Kidney (tissue), 13 donors: ENCODE measurements at regions not wholly inside any gene's neighbourhood (a gene's known extent, or its start where the extent isn't known, plus 50 kb on each side); places are given as distances from the start of the nearest gene placed in this dataset.

Source experiments
- DNase-seq, 5 donors: peaks; one replicate each; pipeline ENCODE4 v3.0.0-alpha.2; 2013 to 2020
- FAIRE-seq: peaks from 2 replicates; lab custom pipeline; 2012; peaks lifted over from hg19 to GRCh38; lab: Jason Lieb, UNC
- H3K27ac ChIP-seq, 2 donors: one replicate each; pipeline ENCODE4 v1.7.0; 2013; ENCODE audit warnings: low read depth in 2 of 2, low read length in 2 of 2, inconsistent platforms in 1 of 2
- H3K27me3 ChIP-seq: one replicate; pipeline ENCODE4 v1.7.1; 2013; ENCODE audit warnings: low read length, inconsistent platforms; ENCODE audit not compliant: control insufficient read depth, insufficient read depth
- H3K36me3 ChIP-seq, 3 donors: one replicate each; pipeline versions ENCODE4 v1.7.0 to v1.7.1; 2013; ENCODE audit warnings: low read length in 3 of 3, control low read depth in 1 of 3, inconsistent platforms in 1 of 3; ENCODE audit not compliant: insufficient read depth in 3 of 3, control insufficient read depth in 2 of 3
- H3K4me1 ChIP-seq, 3 donors: one replicate each; pipeline versions ENCODE4 v1.7.0 to v1.7.1; 2013; ENCODE audit warnings: low read length in 3 of 3, inconsistent platforms in 1 of 3, low read depth in 1 of 3; ENCODE audit not compliant: control insufficient read depth in 2 of 3, insufficient read depth in 2 of 3
- H3K4me3 ChIP-seq, 3 donors: one replicate each; pipeline versions ENCODE4 v1.7.0 to v1.8.1; 2013; ENCODE audit warnings: low read length in 3 of 3, control low read depth in 1 of 3, inconsistent platforms in 1 of 3
- H3K9ac ChIP-seq, 3 donors: one replicate each; pipeline versions ENCODE4 v1.7.0 to v1.7.1; 2013; ENCODE audit warnings: low read length in 3 of 3, control low read depth in 1 of 3, inconsistent platforms in 1 of 3
- H3K9me3 ChIP-seq, 3 donors: one replicate each; pipeline versions ENCODE4 v1.7.0 to v1.7.1; 2013; ENCODE audit warnings: low read length in 3 of 3, control low read depth in 1 of 3, inconsistent platforms in 1 of 3; ENCODE audit not compliant: control insufficient read depth in 2 of 3, insufficient read depth in 1 of 3
- CTCF ChIP-seq: IDR thresholded peaks from 3 replicates; pipeline ENCODE4 v1.5.1; 2012; ENCODE audit warnings: mild to moderate bottlenecking, moderate library complexity, borderline replicate concordance; ENCODE audit not compliant: insufficient read depth; ENCODE audit errors: extremely low read depth
- intact Hi-C: fragments of 100-400 bp; cut with DNase I; formaldehyde crosslinking; loops from one replicate; pipeline ENCODE4 v1.11.1; 2022
- donor health status: control.
- donor health status: control.
- donor health status: control.
- donor health status: control.
- donor health status: control.
- donor health status: DM: yes; HTN: yes; CAD: no.
- donor health status: Normal renal cell carcinoma (clear cell type).

- H3K27me3 ChIP-seq: no peaks in the 10 kb centered on the region
- H3K36me3 ChIP-seq: no peaks in the 10 kb centered on the region
- DNase-seq (no peak), FAIRE-seq (no peak)
- H3K4me3 ChIP-seq: no peak overlapping the region
- H3K4me1 ChIP-seq: no peaks in the 10 kb centered on the region
- H3K9ac ChIP-seq: no peak overlapping the region
- intact Hi-C loops: no loop called here
- peaks cover 0 to 6% (median 2%) of the 10 kb centered on the region in 3 donors for H3K9me3 ChIP-seq
- no peak overlapping the region for H3K27ac ChIP-seq
- no peak for TF ChIP-seq CTCF
Measured at GRCh38 chr6:4448841-4449240, 313.5 kb upstream of the ECI2 start.

- no peak for FAIRE-seq
Measured at GRCh38 chr6:4447639-4448330, 312.4 kb upstream of the ECI2 start.

GRCh38 chr6:4446982-4447381 is 311.6 kb upstream of the ECI2 start:
- no peak overlapping the region for H3K27ac ChIP-seq
- H3K36me3 ChIP-seq: no peaks in the 10 kb centered on the region
- FAIRE-seq (no peak), DNase-seq (no peak)
- peaks cover 0 to 10% (median under 1%) of the 10 kb centered on the region in 3 donors for H3K9me3 ChIP-seq
- TF ChIP-seq CTCF: no peak
- H3K4me3 ChIP-seq: no peak overlapping the region
- intact Hi-C loops: no loop called here
- no peak overlapping the region for H3K9ac ChIP-seq
- H3K4me1 ChIP-seq: no peaks in the 10 kb centered on the region
- no peaks in the 10 kb centered on the region for H3K27me3 ChIP-seq

More at GRCh38 chr6:4447639-4448330, 312.4 kb upstream of the ECI2 start:
- Histone ChIP-seq H3K27ac (no peak overlapping the region), H3K4me3 (no peak overlapping the region), H3K9me3 (peaks cover 0 to 6% (median 2%) of the 10 kb centered on the region in 3 donors), H3K9ac (no peak overlapping the region), H3K4me1 (no peaks in the 10 kb centered on the region), H3K36me3 (no peaks in the 10 kb centered on the region), H3K27me3 (no peaks in the 10 kb centered on the region)
- TF ChIP-seq CTCF: no peak
- intact Hi-C loops: no loop called here
- no peak for DNase-seq

GRCh38 chr6:4441981-4442434 is 306.6 kb upstream of the ECI2 start:
- H3K27ac ChIP-seq: no peak overlapping the region
- H3K27me3 ChIP-seq: no peaks in the 10 kb centered on the region
- no peak for TF ChIP-seq CTCF
- peaks cover 0 to 4% (median 2%) of the 10 kb centered on the region in 3 donors for H3K9me3 ChIP-seq
- no peak overlapping the region for H3K4me3 ChIP-seq
- FAIRE-seq: no peak
- H3K9ac ChIP-seq: no peak overlapping the region
- H3K4me1 ChIP-seq: no peaks in the 10 kb centered on the region
- intact Hi-C loops: no loop called here
- no peaks in the 10 kb centered on the region for H3K36me3 ChIP-seq
- no peak for DNase-seq
